ENCODE measurements at regions not wholly inside any gene's neighbourhood (a gene's known extent, or its start where the extent isn't known, plus 50 kb on each side); places are given as distances from the start of the nearest gene placed in this dataset.

- Histone ChIP-seq H3K4me2 (ENCODE audit: low read length) (no peak overlapping the region), H3K27ac (ENCODE audit: low read depth, low read length) (no peak overlapping the region), H3K4ac (ENCODE audit: low read depth, low read length) (no peak overlapping the region), H4K91ac (ENCODE audit: low read depth, low read length) (no peak overlapping the region), H4K8ac (ENCODE audit: low read depth, low read length) (no peak overlapping the region), H3K18ac (ENCODE audit: low read length) (no peak overlapping the region), H2BK120ac (ENCODE audit: insufficient read depth, low read length, poor library complexity) (no peak overlapping the region), H3K9ac (ENCODE audit: low read length) (no peak overlapping the region), H2AK5ac (ENCODE audit: low read length) (no peak overlapping the region), H3K27me3 (ENCODE audit: insufficient read depth, low read length) (no peaks in the 10 kb centered on the region), H2BK12ac (ENCODE audit: low read length) (no peak overlapping the region), H3K79me1 (ENCODE audit: low read length) (no peaks in the 10 kb centered on the region), H3K79me2 (ENCODE audit: control insufficient read depth, insufficient read depth, low read length, poor library complexity) (no peaks in the 10 kb centered on the region), H2AFZ (ENCODE audit: insufficient read depth, low read length, poor library complexity) (no peak overlapping the region), H2BK5ac (ENCODE audit: low read depth, low read length, poor library complexity) (no peak overlapping the region), H3K4me3 (ENCODE audit: low read depth, low read length) (no peak overlapping the region), H3K4me1 (ENCODE audit: control insufficient read depth in 1 of 2, insufficient read depth in 2 of 2, low read length in 2 of 2) (no peaks in the 10 kb centered on the region), H3K9me3 (ENCODE audit: insufficient read depth, low read depth, low read length) (no peaks in the 10 kb centered on the region), H3K36me3 (ENCODE audit: control insufficient read depth in 1 of 2, insufficient read depth in 2 of 2, low read length in 2 of 2) (no peaks in the 10 kb centered on the region), H4K12ac (ENCODE audit: low read depth, low read length) (no peak overlapping the region), H3K14ac (ENCODE audit: low read length) (no peak overlapping the region), H3K23ac (ENCODE audit: low read length) (no peak overlapping the region)
- no CpG with 5 or more reads among the region's 7 CpGs for WGBS (ENCODE audit: extremely low coverage, insufficient coverage, insufficient read length)
- no peak for DNase-seq
Measured at GRCh38 chr3:74124782-74125181, 489.7 kb downstream of the CNTN3 start.

GRCh38 chr3:74122281-74122680 is 492.2 kb downstream of the CNTN3 start:
- H3K79me2 ChIP-seq (ENCODE audit: control insufficient read depth, insufficient read depth, low read length, poor library complexity) = no peaks in the 10 kb centered on the region
- H3K36me3 ChIP-seq (ENCODE audit: control insufficient read depth in 1 of 2, insufficient read depth in 2 of 2, low read length in 2 of 2) = no peaks in the 10 kb centered on the region
- H3K18ac ChIP-seq (ENCODE audit: low read length) = no peak overlapping the region
- H2BK120ac ChIP-seq (ENCODE audit: insufficient read depth, low read length, poor library complexity) = no peak overlapping the region
- no peak overlapping the region for H3K9ac ChIP-seq (ENCODE audit: low read length)
- H3K27me3 ChIP-seq (ENCODE audit: insufficient read depth, low read length) = no peaks in the 10 kb centered on the region
- no peak overlapping the region for H2BK5ac ChIP-seq (ENCODE audit: low read depth, low read length, poor library complexity)
- no peak overlapping the region for H2BK12ac ChIP-seq (ENCODE audit: low read length)
- no peaks in the 10 kb centered on the region for H3K9me3 ChIP-seq (ENCODE audit: insufficient read depth, low read depth, low read length)
- no peak overlapping the region for H3K4me2 ChIP-seq (ENCODE audit: low read length)
- DNase-seq = no peak
- H3K79me1 ChIP-seq (ENCODE audit: low read length) = no peaks in the 10 kb centered on the region
- no peak overlapping the region for H3K4ac ChIP-seq (ENCODE audit: low read depth, low read length)
- no peak overlapping the region for H4K91ac ChIP-seq (ENCODE audit: low read depth, low read length)
- no peak overlapping the region for H3K4me3 ChIP-seq (ENCODE audit: low read depth, low read length)
- no peak overlapping the region for H2AFZ ChIP-seq (ENCODE audit: insufficient read depth, low read length, poor library complexity)
- no peak overlapping the region for H4K12ac ChIP-seq (ENCODE audit: low read depth, low read length)
- no peak overlapping the region for H3K14ac ChIP-seq (ENCODE audit: low read length)
- WGBS (ENCODE audit: extremely low coverage, insufficient coverage, insufficient read length) = no CpG with 5 or more reads among the region's 3 CpGs
- H3K23ac ChIP-seq (ENCODE audit: low read length) = no peak overlapping the region
- H3K27ac ChIP-seq (ENCODE audit: low read depth, low read length) = no peak overlapping the region
- H4K8ac ChIP-seq (ENCODE audit: low read depth, low read length) = no peak overlapping the region
- H3K4me1 ChIP-seq (ENCODE audit: control insufficient read depth in 1 of 2, insufficient read depth in 2 of 2, low read length in 2 of 2) = no peaks in the 10 kb centered on the region
- no peak overlapping the region for H2AK5ac ChIP-seq (ENCODE audit: low read length)

DNA sequence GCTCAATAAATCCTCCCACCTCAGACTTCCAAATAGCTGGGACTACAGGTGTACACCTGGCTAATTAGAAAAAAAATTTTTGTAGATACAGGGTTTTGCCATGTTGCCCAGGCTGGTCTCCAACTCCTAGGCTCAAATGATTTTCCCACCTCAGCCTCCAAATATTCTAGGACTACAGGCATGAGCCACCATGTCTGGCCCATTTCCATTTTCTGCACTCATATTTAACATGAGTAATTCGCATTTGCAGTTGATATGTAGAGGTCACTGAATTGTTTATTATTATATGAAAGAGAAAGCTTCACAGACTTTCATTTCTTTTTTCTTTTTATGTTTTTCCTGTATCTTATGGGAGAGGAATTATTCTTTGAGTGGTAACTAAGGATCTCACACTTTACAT is 492.7 kb downstream of the CNTN3 start:
- DNase-seq = no peak
- Histone ChIP-seq H3K27me3 (ENCODE audit: insufficient read depth, low read length) (no peaks in the 10 kb centered on the region), H3K18ac (ENCODE audit: low read length) (no peak overlapping the region), H2BK120ac (ENCODE audit: insufficient read depth, low read length, poor library complexity) (no peak overlapping the region), H3K9me3 (ENCODE audit: insufficient read depth, low read depth, low read length) (no peaks in the 10 kb centered on the region), H3K4me3 (ENCODE audit: low read depth, low read length) (no peak overlapping the region), H3K4ac (ENCODE audit: low read depth, low read length) (no peak overlapping the region), H4K12ac (ENCODE audit: low read depth, low read length) (no peak overlapping the region), H3K9ac (ENCODE audit: low read length) (no peak overlapping the region), H3K14ac (ENCODE audit: low read length) (no peak overlapping the region), H2BK12ac (ENCODE audit: low read length) (no peak overlapping the region), H4K8ac (ENCODE audit: low read depth, low read length) (no peak overlapping the region), H2BK5ac (ENCODE audit: low read depth, low read length, poor library complexity) (no peak overlapping the region), H3K79me1 (ENCODE audit: low read length) (no peaks in the 10 kb centered on the region), H3K4me2 (ENCODE audit: low read length) (no peak overlapping the region), H3K4me1 (ENCODE audit: control insufficient read depth in 1 of 2, insufficient read depth in 2 of 2, low read length in 2 of 2) (no peaks in the 10 kb centered on the region), H2AFZ (ENCODE audit: insufficient read depth, low read length, poor library complexity) (no peak overlapping the region), H4K91ac (ENCODE audit: low read depth, low read length) (no peak overlapping the region), H3K79me2 (ENCODE audit: control insufficient read depth, insufficient read depth, low read length, poor library complexity) (no peaks in the 10 kb centered on the region), H3K23ac (ENCODE audit: low read length) (no peak overlapping the region), H3K27ac (ENCODE audit: low read depth, low read length) (no peak overlapping the region), H2AK5ac (ENCODE audit: low read length) (no peak overlapping the region), H3K36me3 (ENCODE audit: control insufficient read depth in 1 of 2, insufficient read depth in 2 of 2, low read length in 2 of 2) (no peaks in the 10 kb centered on the region)
- no CpG with 5 or more reads among the region's 1 CpG for WGBS (ENCODE audit: extremely low coverage, insufficient coverage, insufficient read length)

DNA sequence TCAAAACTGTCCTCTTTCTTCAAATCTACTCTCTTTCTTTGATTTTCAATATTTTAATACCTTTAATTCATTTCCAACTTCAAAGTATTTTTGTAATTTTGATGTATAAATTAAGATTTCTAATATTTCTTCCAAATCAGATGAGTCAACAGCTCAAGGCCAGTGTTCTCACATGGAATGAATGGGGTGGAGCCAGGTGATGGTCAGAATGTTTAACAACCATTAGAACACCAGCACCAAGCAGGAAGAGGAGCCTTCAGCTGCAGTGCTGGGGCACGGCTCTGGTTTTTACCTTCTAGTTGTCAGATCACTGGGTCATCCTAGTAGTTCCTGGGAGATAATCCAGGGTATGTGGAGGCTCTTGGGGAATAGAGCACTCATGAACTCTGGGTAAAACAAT is 494.5 kb upstream of the PDZRN3 start:
- Histone ChIP-seq H2BK5ac (ENCODE audit: low read depth, low read length, poor library complexity) (no peak overlapping the region), H3K79me2 (ENCODE audit: control insufficient read depth, insufficient read depth, low read length, poor library complexity) (no peaks in the 10 kb centered on the region), H2AK5ac (ENCODE audit: low read length) (no peak overlapping the region), H3K9me3 (ENCODE audit: insufficient read depth, low read depth, low read length) (no peaks in the 10 kb centered on the region), H3K79me1 (ENCODE audit: low read length) (no peaks in the 10 kb centered on the region), H2BK120ac (ENCODE audit: insufficient read depth, low read length, poor library complexity) (no peak overlapping the region), H3K14ac (ENCODE audit: low read length) (no peak overlapping the region), H4K12ac (ENCODE audit: low read depth, low read length) (no peak overlapping the region), H3K27me3 (ENCODE audit: insufficient read depth, low read length) (no peaks in the 10 kb centered on the region), H3K4ac (ENCODE audit: low read depth, low read length) (no peak overlapping the region), H3K4me1 (ENCODE audit: control insufficient read depth in 1 of 2, insufficient read depth in 2 of 2, low read length in 2 of 2) (no peaks in the 10 kb centered on the region), H3K23ac (ENCODE audit: low read length) (no peak overlapping the region), H2AFZ (ENCODE audit: insufficient read depth, low read length, poor library complexity) (no peak overlapping the region), H3K4me3 (ENCODE audit: low read depth, low read length) (no peak overlapping the region), H3K27ac (ENCODE audit: low read depth, low read length) (no peak overlapping the region), H4K8ac (ENCODE audit: low read depth, low read length) (no peak overlapping the region), H2BK12ac (ENCODE audit: low read length) (no peak overlapping the region), H3K4me2 (ENCODE audit: low read length) (no peak overlapping the region), H3K18ac (ENCODE audit: low read length) (no peak overlapping the region), H3K9ac (ENCODE audit: low read length) (no peak overlapping the region), H4K91ac (ENCODE audit: low read depth, low read length) (no peak overlapping the region), H3K36me3 (ENCODE audit: control insufficient read depth in 1 of 2, insufficient read depth in 2 of 2, low read length in 2 of 2) (no peaks in the 10 kb centered on the region)
- WGBS (ENCODE audit: extremely low coverage, insufficient coverage, insufficient read length) = no CpG with 5 or more reads among the region's 1 CpG
- no peak for DNase-seq

Measured in trophoblast cell (in vitro differentiated cells and primary cell).